H1 (cell line): ENCODE measurements at regions not wholly inside any gene's neighbourhood (a gene's known extent, or its start where the extent isn't known, plus 50 kb on each side); places are given as distances from the start of the nearest gene placed in this dataset.

Experiments used
- CTCF ChIA-PET: fragments of 300-600 bp; sonication (Branson Sonifier 250); formaldehyde crosslinking; loops from one replicate; lab custom pipeline; 2021; ENCODE audit not compliant: partially characterized antibody; lab: Charles Lee
- POLR2A ChIA-PET: fragments of 300-600 bp; sonication (Branson Sonifier 250); formaldehyde crosslinking; loops from one replicate; lab custom pipeline; 2021; ENCODE audit warnings: inconsistent platforms; ENCODE audit not compliant: partially characterized antibody; lab: Charles Lee
- DNase-seq, 2 experiments: peaks; one replicate each; pipeline versions ENCODE4 v3.0.0 to v3.0.0-alpha.2; 2010 to 2022; ENCODE audit warnings: low spot score in 2 of 2, low read depth in 1 of 2, mixed read lengths in 1 of 2
- FAIRE-seq: peaks from 2 replicates; lab custom pipeline; 2011; peaks lifted over from hg19 to GRCh38; lab: Jason Lieb, UNC
- H2AFZ ChIP-seq: 2 replicates; pipeline ENCODE4 v1.8.1; 2012; ENCODE audit warnings: low read length, inconsistent platforms
- H2AK5ac ChIP-seq: 2 replicates; pipeline ENCODE4 v1.6.1; 2013; ENCODE audit warnings: low read depth, low read length
- H2BK120ac ChIP-seq: replicated peaks from 2 replicates; pipeline ENCODE3; 2013; ENCODE audit warnings: low read depth, low read length, inconsistent platforms
- H2BK12ac ChIP-seq: 2 replicates; pipeline ENCODE4 v1.6.1; 2013; ENCODE audit warnings: low read depth, low read length
- H2BK15ac ChIP-seq: 2 replicates; pipeline ENCODE4 v1.6.1; 2013; ENCODE audit warnings: low read length
- H2BK20ac ChIP-seq: 2 replicates; pipeline ENCODE4 v1.6.1; 2013; ENCODE audit warnings: low read length
- H2BK5ac ChIP-seq: 2 replicates; pipeline ENCODE4 v1.6.1; 2013; ENCODE audit warnings: low read depth, low read length
- H3K14ac ChIP-seq: 2 replicates; pipeline ENCODE4 v1.6.1; 2013; ENCODE audit warnings: inconsistent platforms; ENCODE audit not compliant: insufficient read length
- H3K18ac ChIP-seq: 2 replicates; pipeline ENCODE4 v1.6.1; 2013; ENCODE audit warnings: low read length; ENCODE audit errors: extremely low read depth
- H3K23ac ChIP-seq: 2 replicates; pipeline ENCODE4 v1.6.1; 2013; ENCODE audit warnings: inconsistent platforms; ENCODE audit not compliant: insufficient read length
- H3K23me2 ChIP-seq: 2 replicates; pipeline ENCODE4 v1.6.1; 2013; ENCODE audit warnings: low read depth, low read length
- H3K27ac ChIP-seq: 2 replicates; pipeline ENCODE4 v1.6.1; 2011; ENCODE audit warnings: low read depth, low read length, inconsistent platforms
- H3K27me3 ChIP-seq, 4 experiments: replicated peaks in 1 of 4; 1 replicate in 1 of 4; 2 replicates in 3 of 4; pipeline versions ENCODE4 v1.6.1 to v1.8.1; 2011 to 2013; ENCODE audit warnings: low read length in 3 of 4, mild to moderate bottlenecking in 3 of 4, inconsistent platforms in 2 of 4, mixed read lengths in 2 of 4, moderate library complexity in 1 of 4; ENCODE audit not compliant: control insufficient read depth in 3 of 4, insufficient read depth in 3 of 4; ENCODE audit errors: extremely low read depth in 1 of 4
- H3K36me3 ChIP-seq, 4 experiments: 2 replicates each; pipeline versions ENCODE4 v1.6.1 to v1.8.1; 2011 to 2013; ENCODE audit warnings: mild to moderate bottlenecking in 4 of 4, low read length in 3 of 4, moderate library complexity in 2 of 4, control low read depth in 1 of 4, inconsistent platforms in 1 of 4; ENCODE audit not compliant: insufficient read depth in 4 of 4, control insufficient read depth in 2 of 4
- H3K4ac ChIP-seq: replicated peaks from 2 replicates; pipeline ENCODE3; 2013; ENCODE audit warnings: low read length, low read depth, mixed read lengths, inconsistent platforms; ENCODE audit not compliant: insufficient read length
- H3K4me1 ChIP-seq, 4 experiments: replicated peaks in 1 of 4; 1 replicate in 1 of 4; 2 replicates in 3 of 4; pipeline versions ENCODE4 v1.6.1 to v1.8.1; 2011 to 2013; ENCODE audit warnings: low read length in 3 of 4, inconsistent platforms in 2 of 4, mixed read lengths in 1 of 4; ENCODE audit not compliant: insufficient read depth in 4 of 4, control insufficient read depth in 3 of 4
- H3K4me2 ChIP-seq, 2 experiments: 2 replicates each; pipeline versions ENCODE4 v1.6.1 to v1.8.1; 2011 to 2013; ENCODE audit warnings: low read depth in 2 of 2, low read length in 2 of 2, control low read depth in 1 of 2, inconsistent platforms in 1 of 2, mild to moderate bottlenecking in 1 of 2; ENCODE audit not compliant: insufficient read depth in 1 of 2
- H3K4me3 ChIP-seq, 4 experiments: fragments of 200-600, 300-600 bp in 1 of 4; sonication (generic), shearing (Covaris generic), sonication (Bioruptor Twin) in 1 of 4; 2 replicates each; pipeline versions ENCODE4 v1.5.1 to v1.8.1; 2011 to 2016; ENCODE audit warnings: low read length in 4 of 4, low read depth in 3 of 4, control low read depth in 2 of 4, inconsistent platforms in 2 of 4, mild to moderate bottlenecking in 2 of 4, mixed read lengths in 1 of 4, moderate library complexity in 1 of 4; ENCODE audit not compliant: insufficient read depth in 2 of 4; ENCODE audit errors: extremely low read depth in 1 of 4
- H3K56ac ChIP-seq: replicated peaks from 2 replicates; pipeline ENCODE3; 2013; ENCODE audit warnings: low read depth, mild to moderate bottlenecking, mixed read lengths, low read length, inconsistent platforms; ENCODE audit not compliant: insufficient read length
- H3K79me1 ChIP-seq: 2 replicates; pipeline ENCODE4 v1.6.1; 2013; ENCODE audit warnings: low read depth, low read length, control low read depth
- H3K79me2 ChIP-seq, 2 experiments: 2 replicates each; pipeline versions ENCODE4 v1.6.1 to v1.8.1; 2012 to 2013; ENCODE audit warnings: low read length in 2 of 2, mild to moderate bottlenecking in 2 of 2, inconsistent platforms in 1 of 2; ENCODE audit not compliant: insufficient read depth in 2 of 2, control insufficient read depth in 1 of 2
- H3K9ac ChIP-seq, 4 experiments: replicated peaks in 1 of 4; 1 replicate in 1 of 4; 2 replicates in 3 of 4; pipeline versions ENCODE4 v1.6.1 to v1.8.1; 2011 to 2013; ENCODE audit warnings: low read depth in 3 of 4, low read length in 3 of 4, control low read depth in 2 of 4, mild to moderate bottlenecking in 2 of 4, moderate library complexity in 2 of 4, inconsistent platforms in 1 of 4; ENCODE audit errors: extremely low read depth in 1 of 4
- H3K9me3 ChIP-seq, 2 experiments: 2 replicates each; pipeline versions ENCODE4 v1.6.1 to v1.8.1; 2012 to 2013; ENCODE audit warnings: mild to moderate bottlenecking in 2 of 2, moderate library complexity in 2 of 2, control low read depth in 1 of 2, inconsistent platforms in 1 of 2, low read depth in 1 of 2, low read length in 1 of 2, mixed read lengths in 1 of 2; ENCODE audit not compliant: insufficient read depth in 2 of 2
- H4K20me1 ChIP-seq, 2 experiments: replicated peaks in 1 of 2; 2 replicates each; pipeline versions ENCODE3 to v1.8.1; 2011 to 2013; ENCODE audit warnings: inconsistent platforms in 2 of 2, low read length in 2 of 2, mild to moderate bottlenecking in 1 of 2; ENCODE audit not compliant: insufficient read depth in 2 of 2, control insufficient read depth in 1 of 2
- H4K5ac ChIP-seq: 2 replicates; pipeline ENCODE4 v1.6.1; 2013; ENCODE audit warnings: low read length, low read depth, mixed read lengths, inconsistent platforms; ENCODE audit not compliant: insufficient read length
- H4K8ac ChIP-seq: 2 replicates; pipeline ENCODE4 v1.8.0; 2013; ENCODE audit warnings: mild to moderate bottlenecking, moderate library complexity, low read length, inconsistent platforms; ENCODE audit not compliant: insufficient read depth; ENCODE audit errors: extremely low read depth
- H4K91ac ChIP-seq: replicated peaks from 2 replicates; pipeline ENCODE3; 2013; ENCODE audit warnings: low read length, mixed read lengths, inconsistent platforms; ENCODE audit not compliant: insufficient read length
- CBX5 ChIP-seq: fragments of 300-800, 300-1000 bp; sonication (generic); IDR thresholded peaks from 2 replicates; pipeline ENCODE4 v1.7.1; 2016; ENCODE audit warnings: antibody characterized with exemption, low read length, low read depth
- CHD2 ChIP-seq: IDR thresholded peaks from 2 replicates; pipeline ENCODE4 v1.6.1; 2012; ENCODE audit warnings: low read length, improper control_type of control experiment
- EZH2 ChIP-seq: fragments of 200-600 bp; sonication (generic); IDR thresholded peaks from 2 replicates; pipeline ENCODE4 v1.7.1; 2012; ENCODE audit warnings: low read depth, mild to moderate bottlenecking, moderate library complexity, low read length, inconsistent platforms; ENCODE audit not compliant: severe bottlenecking
- POU5F1 ChIP-seq: IDR thresholded peaks from 2 replicates; pipeline ENCODE4 v1.6.1; 2011; ENCODE audit warnings: low read depth, mild to moderate bottlenecking, low read length, moderate library complexity
- RBBP5 ChIP-seq: IDR thresholded peaks from 2 replicates; pipeline ENCODE4 v1.7.1; 2012; ENCODE audit warnings: low read depth, mild to moderate bottlenecking, inconsistent platforms, low read length, moderate library complexity, borderline replicate concordance
- RXRA ChIP-seq: IDR thresholded peaks from 2 replicates; pipeline ENCODE4 v1.6.1; 2011; ENCODE audit warnings: low read depth, mild to moderate bottlenecking, low read length, moderate library complexity; ENCODE audit not compliant: insufficient read depth
- SIX5 ChIP-seq: IDR thresholded peaks from 2 replicates; pipeline ENCODE4 v1.6.1; 2011; ENCODE audit warnings: mild to moderate bottlenecking, low read depth, low read length
- SP2 ChIP-seq: IDR thresholded peaks from 2 replicates; pipeline ENCODE4 v1.6.1; 2012; ENCODE audit warnings: mild to moderate bottlenecking, low read length, inconsistent platforms
- SP4 ChIP-seq: IDR thresholded peaks from 2 replicates; pipeline ENCODE4 v1.6.1; 2012; ENCODE audit warnings: low read length, inconsistent platforms
- TEAD4 ChIP-seq: IDR thresholded peaks from 2 replicates; pipeline ENCODE4 v1.6.1; 2012; ENCODE audit warnings: low read depth, low read length, inconsistent platforms, mixed read lengths
- WGBS, 2 experiments: shearing (Covaris generic) in 1 of 2; methylation state at CpG; one replicate each; pipeline versions ENCODE4 v1.1.6 to v1.1.7; 2013 to 2015; ENCODE audit warnings: low lambda C conversion rate in 2 of 2, mixed read lengths in 2 of 2, inconsistent platforms in 1 of 2, low coverage in 1 of 2, missing lambda C conversion rate in 1 of 2; ENCODE audit not compliant: insufficient replicate concordance in 2 of 2, insufficient coverage in 1 of 2, insufficient read length in 1 of 2; ENCODE audit errors: extremely low coverage in 1 of 2, missing lambda C conversion rate in 1 of 2; 5-methylcytosine and 5-hydroxymethylcytosine counted together

DNA sequence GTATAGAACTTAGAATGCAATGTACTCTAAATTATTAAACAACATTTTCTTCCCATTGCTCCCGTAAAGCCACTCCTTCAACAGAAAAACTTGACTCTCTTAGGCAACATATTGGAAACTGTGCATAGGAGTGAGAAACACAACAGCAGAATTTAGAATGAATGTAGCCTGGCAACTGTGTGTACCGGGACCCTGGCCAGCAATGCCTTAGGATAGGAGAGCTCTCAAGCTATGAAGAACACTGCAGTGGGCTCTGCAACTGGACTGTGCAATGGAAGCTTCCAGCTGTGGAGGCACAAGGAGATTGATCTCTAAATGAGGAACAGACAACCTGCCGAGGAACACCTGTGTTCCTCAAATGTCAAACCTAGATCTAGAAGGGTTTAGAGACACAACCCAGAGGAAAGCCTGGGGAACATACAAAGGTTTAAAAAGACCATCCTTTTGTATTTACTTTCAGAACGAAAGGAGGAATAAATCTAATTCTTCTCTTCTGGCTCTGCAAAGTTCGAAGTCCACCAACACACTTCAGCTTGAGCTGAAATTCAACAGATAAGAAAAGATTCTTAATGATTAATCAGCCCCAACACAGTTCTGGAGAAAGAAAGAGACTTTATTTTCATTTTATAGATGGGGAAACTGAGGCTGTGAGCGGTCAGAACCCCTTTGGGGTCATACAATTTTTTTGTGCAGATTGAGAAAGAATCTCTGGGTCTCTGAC lies 51.5 kb upstream of the ARL15 start:
- no peak overlapping the region for H2AK5ac ChIP-seq
- H4K20me1 ChIP-seq, result no peaks in the 10 kb centered on the region
- H3K4me1 ChIP-seq, result peaks cover 0 to 2% (median 0%) of the 10 kb centered on the region in 4 experiments; a peak in 1 of 7 replicates
- no peak overlapping the region for H3K14ac ChIP-seq
- H2BK15ac ChIP-seq, result no peak overlapping the region
- no peak overlapping the region for H2BK12ac ChIP-seq
- no peaks in the 10 kb centered on the region for H3K9me3 ChIP-seq
- no peak overlapping the region for H4K5ac ChIP-seq
- no peaks in the 10 kb centered on the region for H3K27me3 ChIP-seq
- DNase-seq, result no peak
- no peak overlapping the region for H2BK20ac ChIP-seq
- H2BK120ac ChIP-seq, result no peak overlapping the region
- POLR2A ChIA-PET, result interaction anchor here (2.1 kb wide), 1 partner anchor 52 kb away, joined by 6 read pairs; the partner anchor contains the start of gene ARL15
- H3K79me1 ChIP-seq, result no peaks in the 10 kb centered on the region
- CTCF ChIA-PET, result no interaction called here
- H3K27ac ChIP-seq, result no peak overlapping the region
- TF ChIP-seq SIX5 (no peak), EZH2 (no peak), CHD2 (no peak), SP2 (no peak), TEAD4 (no peak), POU5F1 (no peak), CBX5 (no peak), RBBP5 (no peak), SP4 (no peak), RXRA (no peak)
- H3K79me2 ChIP-seq, result no peaks in the 10 kb centered on the region
- no peak overlapping the region for H4K91ac ChIP-seq
- H3K18ac ChIP-seq, result no peak overlapping the region
- no peak overlapping the region for H3K4ac ChIP-seq
- no peak overlapping the region for H4K8ac ChIP-seq
- H3K9ac ChIP-seq, result no peak overlapping the region
- H3K56ac ChIP-seq, result no peak overlapping the region
- no peak overlapping the region for H3K4me3 ChIP-seq
- no peak overlapping the region for H3K4me2 ChIP-seq
- H3K23ac ChIP-seq, result no peak overlapping the region
- no peak overlapping the region for H2AFZ ChIP-seq
- no peaks in the 10 kb centered on the region; the same call in 1 of the 2 replicates for H3K23me2 ChIP-seq
- H3K36me3 ChIP-seq, result no peaks in the 10 kb centered on the region
- 83% methylated on average over 6 of the region's 6 CpGs; no CpG with 5 or more reads in 1 of the 2 experiments for WGBS, 2 experiments
- H2BK5ac ChIP-seq, result no peak overlapping the region
- FAIRE-seq, result no peak
